NCI-H345 treated with DMSO at 0.1 percent for 48 hours (cell line): ENCODE measurements at regions not wholly inside any gene's neighbourhood (a gene's known extent, or its start where the extent isn't known, plus 50 kb on each side); places are given as distances from the start of the nearest gene placed in this dataset.

Experiments
- DNase-seq: peaks from one replicate; lab custom pipeline; 2025; ENCODE audit not compliant: unreplicated experiment; lab: John Stamatoyannopoulos, UW

- peak; percentile 74 for DNase-seq
These were observed 650.5 kb downstream of the GALR1 start for GRCh38 chr18:77899972-77900754.

- no peak for DNase-seq
These were observed 655.4 kb downstream of the GALR1 start for GRCh38 chr18:77905011-77905410.

DNA sequence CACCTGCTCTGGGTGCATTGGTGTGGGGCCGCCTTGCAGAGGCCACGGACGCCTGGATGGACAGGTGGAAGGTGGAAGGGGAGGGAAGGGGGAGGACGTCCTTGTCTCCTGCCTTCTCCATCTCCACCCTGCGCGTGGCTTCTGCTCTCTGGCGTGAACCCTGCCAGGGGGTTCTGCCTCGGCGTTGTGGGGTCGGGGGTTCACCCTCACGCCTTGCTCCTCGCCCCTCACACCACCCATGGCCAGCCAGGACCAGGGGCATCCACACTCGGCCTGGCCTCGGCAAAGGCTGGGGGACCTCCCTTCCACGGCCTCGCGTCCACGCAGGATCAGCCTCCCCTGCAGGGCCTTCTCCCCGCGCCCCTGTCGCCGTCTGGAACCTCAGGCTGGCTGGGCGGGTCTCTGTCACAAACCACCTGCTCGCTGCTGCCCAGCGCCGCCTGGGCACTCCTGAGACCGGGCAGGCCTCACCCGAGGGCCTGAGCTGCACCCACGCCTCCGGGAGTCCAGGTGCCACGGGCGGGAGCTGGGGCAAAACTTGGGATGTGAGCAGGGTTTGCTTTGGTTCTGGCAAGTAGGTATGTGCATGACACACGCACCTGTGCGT lies 655.9 kb downstream of the GALR1 start:
- DNase-seq: no peak

- no peak for DNase-seq
These were observed 656.6 kb downstream of the GALR1 start for GRCh38 chr18:77906103-77906892.

DNA sequence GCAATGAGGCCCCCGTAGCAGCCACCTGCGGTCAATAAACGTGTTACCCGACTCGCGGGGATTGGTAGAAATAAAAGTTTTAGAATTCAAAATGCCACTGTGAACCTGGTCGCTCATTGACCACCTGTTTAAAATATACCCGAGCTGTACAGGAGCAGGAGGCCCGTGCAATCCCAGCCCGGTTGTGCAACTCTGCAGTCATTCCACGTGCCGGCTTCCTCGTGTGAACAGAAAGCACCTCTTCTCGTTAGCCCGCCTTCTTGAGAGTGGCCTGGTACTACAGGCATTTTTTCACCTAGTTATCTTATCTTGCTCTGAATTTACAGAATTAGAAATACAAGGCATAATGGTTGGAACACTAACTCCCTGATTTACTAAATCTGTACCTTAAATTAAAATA lies 660.7 kb downstream of the GALR1 start:
- DNase-seq: no peak

- peak; percentile 61 for DNase-seq
These were observed 662.4 kb downstream of the GALR1 start for GRCh38 chr18:77911971-77912605.

DNA sequence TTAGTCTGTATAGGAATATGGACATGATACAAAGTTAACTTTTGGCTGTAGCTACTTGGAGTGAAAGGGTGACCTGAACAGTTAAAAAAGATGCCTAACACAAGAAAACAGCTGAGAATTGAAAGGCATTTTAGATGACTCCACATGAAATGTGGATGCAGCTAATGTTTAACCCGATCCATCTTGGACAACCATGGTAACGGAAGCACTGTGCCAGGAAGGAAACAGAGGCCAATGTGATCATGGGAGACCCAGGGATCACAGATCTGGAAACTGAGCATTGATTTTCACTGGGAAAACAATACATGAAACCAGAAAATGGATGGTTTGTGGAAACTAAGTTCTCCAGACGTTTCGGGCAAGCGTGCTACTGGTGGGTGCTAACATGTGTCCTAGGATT lies 669.1 kb downstream of the GALR1 start:
- DNase-seq: no peak

- no peak for DNase-seq
These were observed 670.3 kb downstream of the GALR1 start for GRCh38 chr18:77919923-77920322.

DNA sequence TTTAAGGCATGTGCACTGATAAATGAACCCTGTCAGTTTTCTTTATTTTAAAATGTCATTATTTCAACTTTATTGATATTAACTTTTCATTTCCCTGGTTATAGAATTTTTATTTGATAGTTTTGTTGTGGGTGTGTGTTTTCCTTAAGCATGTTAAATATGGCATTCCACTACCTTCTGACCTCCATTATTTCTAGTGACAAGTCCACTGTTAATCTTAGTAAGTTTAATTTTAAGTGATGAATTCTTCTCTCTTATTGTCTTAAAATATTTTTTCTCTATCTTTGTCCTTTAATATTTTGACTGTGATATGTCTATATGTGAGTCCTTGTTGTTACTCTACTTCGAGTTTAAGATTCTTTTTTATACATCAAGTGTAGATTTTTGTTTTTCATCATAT lies 685.7 kb downstream of the GALR1 start:
- no peak for DNase-seq

GRCh38 chr18:77940566-77940965 lies 690.9 kb downstream of the GALR1 start:
- no peak for DNase-seq

GRCh38 chr18:77944533-77944932 lies 694.9 kb downstream of the GALR1 start:
- DNase-seq: no peak

GRCh38 chr18:77948567-77948966 lies 698.9 kb downstream of the GALR1 start:
- DNase-seq: no peak

GRCh38 chr18:77949355-77949973 lies 699.8 kb downstream of the GALR1 start:
- no peak for DNase-seq

- DNase-seq: no peak
These were observed 709.6 kb downstream of the GALR1 start for GRCh38 chr18:77959248-77959647.

DNA sequence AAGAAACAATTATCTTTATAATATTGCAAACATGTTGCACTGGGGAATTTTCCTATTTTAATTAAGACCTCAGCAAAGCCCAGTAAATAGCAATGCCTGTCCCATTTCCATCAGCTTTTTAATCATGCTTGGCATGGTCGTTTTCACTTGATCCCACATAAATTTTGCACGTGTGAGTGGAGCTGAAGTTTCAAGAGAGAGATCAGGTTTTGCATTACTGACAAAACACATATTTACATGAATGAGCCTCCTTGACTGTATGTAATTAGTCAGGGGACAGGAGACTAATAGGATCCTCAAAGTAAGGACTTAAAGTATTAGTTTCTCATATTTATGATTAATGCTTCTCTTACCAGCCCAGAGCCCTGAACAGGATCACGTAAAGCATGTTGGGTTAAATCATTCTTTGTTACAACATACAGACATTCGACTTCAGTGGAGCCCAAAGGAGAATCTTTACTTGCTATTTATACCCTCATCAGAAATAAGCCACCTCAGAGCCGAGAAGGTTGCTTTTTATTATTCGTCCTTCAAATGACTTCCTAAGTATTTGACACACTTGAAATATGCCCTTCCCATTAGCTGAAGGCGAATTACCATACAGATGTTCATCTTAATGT lies 711.3 kb downstream of the GALR1 start:
- no peak for DNase-seq

GRCh38 chr18:77967071-77967470 lies 717.4 kb downstream of the GALR1 start:
- no peak for DNase-seq

- DNase-seq: no peak
These were observed 718.1 kb downstream of the GALR1 start for GRCh38 chr18:77967791-77968190.

GRCh38 chr18:77969972-77970371 lies 720.3 kb downstream of the GALR1 start:
- DNase-seq: no peak

GRCh38 chr18:77970814-77971213 lies 721.2 kb downstream of the GALR1 start:
- DNase-seq: no peak

DNA sequence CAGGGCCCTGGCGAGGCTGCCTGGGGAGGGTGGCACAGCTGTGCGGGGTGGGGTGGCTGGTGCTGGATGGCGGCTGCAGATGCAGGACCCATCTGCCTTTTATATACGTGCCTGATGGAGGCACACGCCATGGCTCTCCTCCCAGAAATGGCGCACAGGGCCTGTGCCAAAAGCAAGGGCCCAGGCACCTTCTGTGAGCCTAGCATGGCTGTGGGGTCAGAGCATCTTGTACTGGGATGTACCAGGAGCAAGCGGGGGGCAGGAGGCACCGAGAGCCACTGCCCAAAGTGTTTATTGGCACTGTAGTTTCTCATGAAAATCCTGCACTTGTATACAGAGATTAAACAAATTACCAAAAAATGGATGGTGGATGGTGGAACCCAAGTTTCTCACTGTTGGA lies 724.1 kb downstream of the GALR1 start:
- no peak for DNase-seq

GRCh38 chr18:77974329-77974728 lies 724.7 kb downstream of the GALR1 start:
- DNase-seq: no peak
